K562 (cell line): ENCODE measurements at regions not wholly inside any gene's neighbourhood (a gene's known extent, or its start where the extent isn't known, plus 50 kb on each side); places are given as distances from the start of the nearest gene placed in this dataset.

Experiments
- ATAC-seq: fragments of 200-7000 bp; cut with Tn5 transposase; 3 replicates; pipeline ENCODE4 v1.9.1; 2020; ENCODE audit warnings: moderate library complexity
- BruUV-seq: library from RNA; stranded (reverse); fragments of 400-500 nt; replicated peaks from 2 replicates; lab custom pipeline; 2021; lab: Mats Ljungman, UMichigan
- CTCF ChIA-PET: fragments of 300-600 bp; formaldehyde crosslinking; extraction: SDS; loops from one replicate; lab custom pipeline; 2021; ENCODE audit warnings: low intra/inter-chr PET ratio; lab: Yijun Ruan, JAX
- POLR2A ChIA-PET: fragments of 300-600, 350-650 bp; sonication (Branson Sonifier 250); formaldehyde crosslinking; extraction: SDS; loops from one replicate; lab custom pipeline; 2021; ENCODE audit warnings: antibody characterized with exemption, inconsistent platforms; lab: Yijun Ruan, JAX
- DNase-seq, 4 experiments: peaks; one replicate each; pipeline versions ENCODE4 v3.0.0 to v3.0.0-alpha.2; 2011 to 2018; ENCODE audit warnings: low spot score in 3 of 4, mixed read lengths in 3 of 4; ENCODE audit errors: extremely low read depth in 1 of 4
- FAIRE-seq: peaks from 2 replicates; lab custom pipeline; 2011; peaks lifted over from hg19 to GRCh38; lab: Jason Lieb, UNC
- H2AFZ ChIP-seq: 2 replicates; pipeline ENCODE4 v1.6.0; 2011; ENCODE audit warnings: low read depth, low read length, control low read depth, inconsistent platforms
- H3K27ac ChIP-seq: fragments of 200-600 bp; 3 replicates; pipeline ENCODE4 v1.8.0; 2011; ENCODE audit warnings: low read depth, mild to moderate bottlenecking, control low read depth, inconsistent platforms, low read length, moderate library complexity, mixed read lengths; ENCODE audit errors: extremely low read depth
- H3K27me3 ChIP-seq, 2 experiments: fragments of 300-600 bp in 1 of 2; 2 replicates in 1 of 2; 3 replicates in 1 of 2; pipeline versions ENCODE4 v1.6.0 to v1.8.0; 2011; ENCODE audit warnings: inconsistent platforms in 2 of 2, low read length in 2 of 2, mild to moderate bottlenecking in 1 of 2, mixed read lengths in 1 of 2, moderate library complexity in 1 of 2; ENCODE audit not compliant: control insufficient read depth in 2 of 2, insufficient read depth in 2 of 2
- H3K36me3 ChIP-seq: fragments of 300-600 bp; 3 replicates; pipeline ENCODE4 v1.8.0; 2011; ENCODE audit warnings: mild to moderate bottlenecking, low read length, inconsistent platforms; ENCODE audit not compliant: control insufficient read depth, insufficient read depth
- H3K4me1 ChIP-seq, 2 experiments: fragments of 200-600 bp in 1 of 2; replicated peaks in 1 of 2; 2 replicates in 1 of 2; 3 replicates in 1 of 2; pipeline versions ENCODE4 v1.5.1 to v1.8.0; 2011; ENCODE audit warnings: inconsistent platforms in 2 of 2, low read length in 2 of 2, mild to moderate bottlenecking in 1 of 2, mixed read lengths in 1 of 2, moderate library complexity in 1 of 2; ENCODE audit not compliant: control insufficient read depth in 2 of 2, insufficient read depth in 2 of 2
- H3K4me2 ChIP-seq: 2 replicates; pipeline ENCODE4 v1.6.1; 2011; ENCODE audit warnings: low read length, control low read depth, inconsistent platforms, mixed read lengths; ENCODE audit not compliant: insufficient read depth
- H3K4me3 ChIP-seq: fragments of 200-600 bp; sonication (generic), shearing (Covaris generic); 2 replicates; pipeline ENCODE4 v1.5.1; 2016; ENCODE audit warnings: control low read depth, inconsistent platforms
- H3K79me2 ChIP-seq: fragments of 200-600 bp; 3 replicates; pipeline ENCODE4 v1.8.0; 2011; ENCODE audit warnings: low read length, inconsistent platforms; ENCODE audit not compliant: control insufficient read depth, insufficient read depth
- H3K9ac ChIP-seq, 2 experiments: 2 replicates each; pipeline versions ENCODE4 v1.6.0 to v1.6.1; 2011; ENCODE audit warnings: low read depth in 2 of 2, low read length in 2 of 2, control low read depth in 1 of 2, inconsistent platforms in 1 of 2, mild to moderate bottlenecking in 1 of 2, mixed read lengths in 1 of 2; ENCODE audit not compliant: insufficient read depth in 1 of 2
- H3K9me1 ChIP-seq: one replicate; pipeline ENCODE4 v1.6.0; 2011; ENCODE audit warnings: inconsistent platforms, mild to moderate bottlenecking, low read length, moderate library complexity; ENCODE audit not compliant: control insufficient read depth, insufficient read depth
- H3K9me3 ChIP-seq: replicated peaks from 2 replicates; pipeline ENCODE4 v1.5.1; 2011; ENCODE audit warnings: low read depth, low read length, inconsistent platforms; ENCODE audit not compliant: control insufficient read depth, insufficient read depth
- H4K20me1 ChIP-seq: replicated peaks from 2 replicates; pipeline ENCODE4 v1.6.1; 2011; ENCODE audit warnings: low read length, inconsistent platforms, mixed read lengths; ENCODE audit not compliant: control insufficient read depth, insufficient read depth
- CREB1 ChIP-seq, 2 experiments: sonication (generic) in 1 of 2; formaldehyde crosslinking in 1 of 2; IDR thresholded peaks; 2 replicates each; pipeline versions ENCODE4 v1.6.1 to v1.8.0; 2012 to 2022; ENCODE audit warnings: inconsistent platforms in 1 of 2, mild to moderate bottlenecking in 1 of 2, missing genetic modification reagents in 1 of 2, moderate library complexity in 1 of 2
- CREM ChIP-seq: IDR thresholded peaks from 2 replicates; pipeline ENCODE4 v1.6.1; 2014; ENCODE audit warnings: antibody characterized with exemption, low read depth
- CTBP1 ChIP-seq: fragments of 450-650 bp; IDR thresholded peaks from 2 replicates; pipeline ENCODE4 v1.6.1; 2016; ENCODE audit warnings: borderline replicate concordance
- EGR1 ChIP-seq: fragments of 450-650 bp; conservative IDR thresholded peaks from 2 replicates; pipeline ENCODE4 v1.6.1; 2017; ENCODE audit warnings: mild to moderate bottlenecking
- EHMT2 ChIP-seq: fragments of 450-650 bp; IDR thresholded peaks from 2 replicates; pipeline ENCODE4 v1.6.1; 2018; ENCODE audit warnings: antibody characterized with exemption
- EP400 ChIP-seq: fragments of 450-650 bp; IDR thresholded peaks from 2 replicates; pipeline ENCODE4 v1.6.1; 2017; ENCODE audit warnings: antibody characterized with exemption, mild to moderate bottlenecking, moderate library complexity
- GATA2 ChIP-seq: sonication (generic); formaldehyde crosslinking; IDR thresholded peaks from 2 replicates; pipeline ENCODE4 v1.4.0; 2020; ENCODE audit warnings: mild to moderate bottlenecking, missing genetic modification reagents
- GTF2A2 ChIP-seq: IDR thresholded peaks from 2 replicates; pipeline ENCODE4 v1.6.1; 2016; ENCODE audit warnings: mild to moderate bottlenecking, missing genetic modification characterization, missing compliant biosample characterization
- GTF2B ChIP-seq: IDR thresholded peaks from 2 replicates; pipeline ENCODE4 v1.6.1; 2011; ENCODE audit not compliant: insufficient read length; ENCODE audit errors: extremely low read depth
- HOMEZ ChIP-seq: fragments of 250-450 bp; sonication (Bioruptor Pico); IDR thresholded peaks from 2 replicates; pipeline ENCODE4 v1.4.0; 2020; ENCODE audit warnings: mild to moderate bottlenecking, moderate library complexity
- KAT2B ChIP-seq: IDR thresholded peaks from one replicate; pipeline ENCODE4 v1.6.1; 2012; ENCODE audit warnings: low read depth, mild to moderate bottlenecking, control low read depth, inconsistent platforms, low read length, moderate library complexity
- MXI1 ChIP-seq: IDR thresholded peaks from 2 replicates; pipeline ENCODE4 v1.6.1; 2011; ENCODE audit warnings: low read depth, mild to moderate bottlenecking, improper control_type of control experiment, low read length
- RHOXF2B ChIP-seq: fragments of 250-450 bp; sonication (Bioruptor Pico); conservative IDR thresholded peaks from 2 replicates; pipeline ENCODE4 v1.5.1; 2021
- SREBF2 ChIP-seq: sonication (generic); formaldehyde crosslinking; IDR thresholded peaks from 2 replicates; pipeline ENCODE4 v1.4.0; 2020; ENCODE audit warnings: mild to moderate bottlenecking, missing genetic modification reagents
- ZBTB2 ChIP-seq: fragments of 450-650 bp; IDR thresholded peaks from 2 replicates; pipeline ENCODE4 v1.6.1; 2016; ENCODE audit warnings: antibody characterized with exemption
- ZBTB8A ChIP-seq: fragments of 450-650 bp; IDR thresholded peaks from 2 replicates; pipeline ENCODE4 v1.6.1; 2018; ENCODE audit warnings: mild to moderate bottlenecking, moderate library complexity; ENCODE audit not compliant: partially characterized antibody
- ZNF347 ChIP-seq: fragments of 450-650 bp; formaldehyde crosslinking; IDR thresholded peaks from 2 replicates; pipeline ENCODE4 v1.4.0; 2020; ENCODE audit warnings: low read depth, mild to moderate bottlenecking, moderate library complexity
- ZZZ3 ChIP-seq: fragments of 450-650 bp; IDR thresholded peaks from 2 replicates; pipeline ENCODE4 v1.6.1; 2016; ENCODE audit warnings: antibody characterized with exemption, mild to moderate bottlenecking, moderate library complexity
- WGBS: fragments of 100-300 bp; shearing (Covaris generic); methylation state at CpG from one replicate; pipeline ENCODE4 v1.1.6; 2016; ENCODE audit warnings: low coverage, mixed read lengths; ENCODE audit not compliant: insufficient coverage; ENCODE audit errors: missing lambda C conversion rate; 5-methylcytosine and 5-hydroxymethylcytosine counted together
- in situ Hi-C: fragments of 300-500 bp; cut with MboI; formaldehyde crosslinking; loops from 4 replicates; pipeline ENCODE4 v1.15.0; 2018; ENCODE audit warnings: inconsistent platforms, mixed read lengths
- intact Hi-C: fragments of 100-400 bp; cut with micrococcal nuclease; formaldehyde crosslinking; loops from 2 replicates; pipeline ENCODE4 v1.14.2; 2022

- Histone ChIP-seq H2AFZ (no peak overlapping the region), H3K9me1 (no peaks in the 10 kb centered on the region), H3K9ac (no peak overlapping the region), H3K27ac (no peak overlapping the region), H3K9me3 (no peaks in the 10 kb centered on the region), H3K4me3 (no peak overlapping the region), H3K36me3 (no peaks in the 10 kb centered on the region), H3K4me2 (no peak overlapping the region), H4K20me1 (no peaks in the 10 kb centered on the region), H3K27me3 (peaks cover 9 to 17% of the 10 kb centered on the region in 2 experiments; a peak in 4 of 5 replicates), H3K4me1 (no peaks in the 10 kb centered on the region), H3K79me2 (no peaks in the 10 kb centered on the region)
- TF ChIP-seq GATA2 (CRISPR knock-in tag), result no peak
- no peak for TF ChIP-seq RHOXF2B
- no peak for TF ChIP-seq ZBTB2
- TF ChIP-seq CTBP1, result no peak
- TF ChIP-seq EGR1, result no peak
- TF ChIP-seq CREM, result no peak
- no peak for TF ChIP-seq KAT2B
- no peak for TF ChIP-seq ZNF347
- TF ChIP-seq GTF2A2 (tag), result no peak
- TF ChIP-seq ZBTB8A, result no peak
- no peak for TF ChIP-seq ZZZ3
- no peak for TF ChIP-seq EHMT2
- TF ChIP-seq SREBF2 (CRISPR knock-in tag), result no peak
- no peak for TF ChIP-seq MXI1
- TF ChIP-seq HOMEZ (CRISPR knock-in tag), result no peak
- no peak for TF ChIP-seq EP400
- no peak for TF ChIP-seq GTF2B
- TF ChIP-seq CREB1 (IDR thresholded peaks at IDR 0.05), result no peak
- no peak for TF ChIP-seq CREB1 (CRISPR knock-in tag; IDR thresholded peaks at IDR 0.05)
- no peak for DNase-seq
- no TSS peak for BruUV-seq
- CTCF ChIA-PET, result interaction anchor here (0.6 kb wide), 1 partner anchor 256 kb away, joined by 3 read pairs; no protein-coding TSS in a partner anchor
- intact Hi-C loops (no loop called here), in situ Hi-C loops (no loop called here)
- POLR2A ChIA-PET, result no interaction called here
- ATAC-seq, result no peak
- no peak for FAIRE-seq
- 0% methylated on average over 1 of the region's 1 CpG for WGBS
These were observed 189.6 kb downstream of the NPHP4 start for GRCh38 chr1:5802606-5803005.
